ENCODE measurements at regions not wholly inside any gene's neighbourhood (a gene's known extent, or its start where the extent isn't known, plus 50 kb on each side); places are given as distances from the start of the nearest gene placed in this dataset.

DNA sequence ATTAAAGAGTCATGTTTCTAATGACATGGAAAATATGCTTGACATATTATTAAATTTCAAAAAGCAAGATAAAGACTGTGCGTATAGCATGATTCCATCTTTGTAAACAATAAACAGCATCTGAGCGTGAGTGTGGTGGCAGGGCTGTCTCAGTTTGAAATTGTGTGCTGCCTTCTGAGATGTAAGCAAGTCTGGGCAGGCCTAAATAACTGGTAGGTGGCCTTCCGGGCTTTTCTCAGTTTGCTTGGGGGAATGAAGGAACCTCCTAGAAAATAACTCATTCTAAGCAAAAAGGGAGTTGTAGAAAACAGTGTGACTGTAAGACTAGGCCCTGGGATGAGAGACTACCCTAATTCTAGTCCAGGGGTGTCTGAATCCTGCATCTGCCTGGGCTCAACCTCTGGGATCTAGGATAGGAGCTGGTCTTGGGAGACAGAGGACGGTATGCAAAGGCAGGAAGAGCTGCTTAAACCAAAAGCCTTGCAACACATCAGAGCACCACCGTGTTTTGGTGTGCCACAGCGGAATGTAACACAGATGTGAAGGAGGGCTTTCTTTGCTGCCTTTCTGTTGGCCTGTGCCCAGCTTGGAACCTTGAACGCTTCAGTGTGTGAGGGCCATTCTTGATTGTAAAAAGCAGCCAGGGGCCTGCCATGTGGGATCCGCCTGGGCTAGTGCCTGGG is 63.5 kb upstream of the L3MBTL3 start:
- H3K36me3 ChIP-seq (ENCODE audit: control insufficient read depth, insufficient read depth, low read length): no peaks in the 10 kb centered on the region
- DNase-seq: no peak
- no peaks in the 10 kb centered on the region for H3K79me1 ChIP-seq (ENCODE audit: low read depth in 1 of 2, low read length in 2 of 2)
- H4K91ac ChIP-seq (ENCODE audit: insufficient read depth, low read depth, low read length): no peak overlapping the region
- no peak overlapping the region for H4K5ac ChIP-seq (ENCODE audit: low read depth, low read length)
- H3K9ac ChIP-seq (ENCODE audit: low read depth, low read length): no peak overlapping the region
- H3K4me2 ChIP-seq (ENCODE audit: low read depth, low read length): no peak overlapping the region
- no peaks in the 10 kb centered on the region for H4K20me1 ChIP-seq (ENCODE audit: insufficient read depth, low read length)
- intact Hi-C loops (cut with micrococcal nuclease) (no loop called here), in situ Hi-C loops (cut with MboI; ENCODE audit: low sequenced_read_pairs) (no loop called here), dilution Hi-C loops (cut with HindIII; ENCODE audit: low sequenced_read_pairs, unreplicated experiment) (no loop called here)
- no peaks in the 10 kb centered on the region for H3K27me3 ChIP-seq (ENCODE audit: control insufficient read depth, insufficient read depth, low read length)
- TF ChIP-seq, protein P1, sequence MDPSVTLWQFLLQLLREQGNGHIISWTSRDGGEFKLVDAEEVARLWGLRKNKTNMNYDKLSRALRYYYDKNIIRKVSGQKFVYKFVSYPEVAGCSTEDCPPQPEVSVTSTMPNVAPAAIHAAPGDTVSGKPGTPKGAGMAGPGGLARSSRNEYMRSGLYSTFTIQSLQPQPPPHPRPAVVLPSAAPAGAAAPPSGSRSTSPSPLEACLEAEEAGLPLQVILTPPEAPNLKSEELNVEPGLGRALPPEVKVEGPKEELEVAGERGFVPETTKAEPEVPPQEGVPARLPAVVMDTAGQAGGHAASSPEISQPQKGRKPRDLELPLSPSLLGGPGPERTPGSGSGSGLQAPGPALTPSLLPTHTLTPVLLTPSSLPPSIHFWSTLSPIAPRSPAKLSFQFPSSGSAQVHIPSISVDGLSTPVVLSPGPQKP (IDR thresholded peaks at IDR 0.05; ENCODE audit: borderline replicate concordance, low read depth, low read length): no peak
- TF ChIP-seq, protein P2, sequence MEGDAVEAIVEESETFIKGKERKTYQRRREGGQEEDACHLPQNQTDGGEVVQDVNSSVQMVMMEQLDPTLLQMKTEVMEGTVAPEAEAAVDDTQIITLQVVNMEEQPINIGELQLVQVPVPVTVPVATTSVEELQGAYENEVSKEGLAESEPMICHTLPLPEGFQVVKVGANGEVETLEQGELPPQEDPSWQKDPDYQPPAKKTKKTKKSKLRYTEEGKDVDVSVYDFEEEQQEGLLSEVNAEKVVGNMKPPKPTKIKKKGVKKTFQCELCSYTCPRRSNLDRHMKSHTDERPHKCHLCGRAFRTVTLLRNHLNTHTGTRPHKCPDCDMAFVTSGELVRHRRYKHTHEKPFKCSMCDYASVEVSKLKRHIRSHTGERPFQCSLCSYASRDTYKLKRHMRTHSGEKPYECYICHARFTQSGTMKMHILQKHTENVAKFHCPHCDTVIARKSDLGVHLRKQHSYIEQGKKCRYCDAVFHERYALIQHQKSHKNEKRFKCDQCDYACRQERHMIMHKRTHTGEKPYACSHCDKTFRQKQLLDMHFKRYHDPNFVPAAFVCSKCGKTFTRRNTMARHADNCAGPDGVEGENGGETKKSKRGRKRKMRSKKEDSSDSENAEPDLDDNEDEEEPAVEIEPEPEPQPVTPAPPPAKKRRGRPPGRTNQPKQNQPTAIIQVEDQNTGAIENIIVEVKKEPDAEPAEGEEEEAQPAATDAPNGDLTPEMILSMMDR (conservative IDR thresholded peaks at IDR 0.05; ENCODE audit: low read depth, low read length): no peak
- no peak for TF ChIP-seq MAFK (IDR thresholded peaks at IDR 0.05; ENCODE audit: low read depth, low read length)
- TF ChIP-seq, protein P3, sequence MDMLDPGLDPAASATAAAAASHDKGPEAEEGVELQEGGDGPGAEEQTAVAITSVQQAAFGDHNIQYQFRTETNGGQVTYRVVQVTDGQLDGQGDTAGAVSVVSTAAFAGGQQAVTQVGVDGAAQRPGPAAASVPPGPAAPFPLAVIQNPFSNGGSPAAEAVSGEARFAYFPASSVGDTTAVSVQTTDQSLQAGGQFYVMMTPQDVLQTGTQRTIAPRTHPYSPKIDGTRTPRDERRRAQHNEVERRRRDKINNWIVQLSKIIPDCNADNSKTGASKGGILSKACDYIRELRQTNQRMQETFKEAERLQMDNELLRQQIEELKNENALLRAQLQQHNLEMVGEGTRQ (IDR thresholded peaks at IDR 0.05; ENCODE audit: low read depth, low read length): no peak
- no peak for TF ChIP-seq RFX5 (IDR thresholded peaks at IDR 0.05; ENCODE audit: low read depth, low read length)
- no peak for TF ChIP-seq CEBPB (IDR thresholded peaks at IDR 0.05; ENCODE audit: low read depth, low read length)
- TF ChIP-seq RAD21 (IDR thresholded peaks at IDR 0.05; ENCODE audit: low read length): no peak
- TF ChIP-seq MAZ (IDR thresholded peaks at IDR 0.05; ENCODE audit: borderline replicate concordance, low read depth, low read length): no peak
- no peak for TF ChIP-seq CHD1 (IDR thresholded peaks at IDR 0.05; ENCODE audit: low read depth, low read length)
- TF ChIP-seq POLR2A (IDR thresholded peaks at IDR 0.05; ENCODE audit: low read depth, low read length): no peak
- TF ChIP-seq RCOR1 (IDR thresholded peaks at IDR 0.05; ENCODE audit: insufficient replicate concordance, low read length): no peak
- no peak for TF ChIP-seq SMC3 (IDR thresholded peaks at IDR 0.05; ENCODE audit: low read depth, low read length)
- H2AK9ac ChIP-seq (replicated peaks; ENCODE audit: low read depth, low read length, poor library complexity): no peak overlapping the region
- H2BK20ac ChIP-seq (ENCODE audit: low read depth, low read length): no peak overlapping the region
- no TSS peak for BruUV-seq (replicated peaks)
- H4K8ac ChIP-seq (ENCODE audit: low read depth in 2 of 2, low read length in 2 of 2): no peak overlapping the region
- H3K14ac ChIP-seq (replicated peaks; ENCODE audit: low read depth, low read length): peak overlapping the region; percentile 22; the same call in 1 of the 2 replicates
- H3K4me3 ChIP-seq (ENCODE audit: insufficient read depth, low read depth, low read length): no peak overlapping the region
- no peak overlapping the region for H3K27ac ChIP-seq (ENCODE audit: insufficient read depth, low read length)
- H3K18ac ChIP-seq (ENCODE audit: low read depth, low read length): no peak overlapping the region
- H3K4me1 ChIP-seq (ENCODE audit: control insufficient read depth, insufficient read depth, low read length): no peaks in the 10 kb centered on the region
- H3K23ac ChIP-seq (ENCODE audit: low read depth, low read length): 0 out of 2 replicates have a peak overlapping the region, but pooled peaks have one; percentile 1
- H2BK120ac ChIP-seq (ENCODE audit: low read depth, low read length): no peak overlapping the region
- peak overlapping the region; percentile 74 for H2AFZ ChIP-seq (replicated peaks; ENCODE audit: low read length, poor library complexity)
- H2BK15ac ChIP-seq (ENCODE audit: low read depth, low read length): no peak overlapping the region; the same call in 2 of the 3 replicates
- ChIA-PET POLR2A (ENCODE audit: unreplicated experiment) (no interaction called here), CTCF (no interaction called here)
- no peaks in the 10 kb centered on the region for H3K9me3 ChIP-seq (ENCODE audit: control insufficient read depth, insufficient read depth, low read length)
- no peaks in the 10 kb centered on the region for H3K9me1 ChIP-seq (ENCODE audit: insufficient read depth, low read length)
- H3K4ac ChIP-seq (ENCODE audit: low read depth, low read length): no peak overlapping the region
- no peak overlapping the region for H2BK5ac ChIP-seq (ENCODE audit: low read depth, low read length, poor library complexity, severe bottlenecking)
- H3K56ac ChIP-seq (ENCODE audit: extremely low read depth, insufficient read depth, low read length): no peak overlapping the region
- ATAC-seq (ENCODE audit: low read depth): no peak; the same call in none of the 2 replicates
- H2AK5ac ChIP-seq (ENCODE audit: low read depth, low read length): no peak overlapping the region
- WGBS, 2 experiments (ENCODE audit: extremely low coverage in 2 of 2, insufficient read length in 1 of 2): no CpG with 5 or more reads among the region's 8 CpGs

Measured in IMR-90 (cell line).